Right atrium auricular region (tissue), 2 donors: ENCODE measurements at regions not wholly inside any gene's neighbourhood (a gene's known extent, or its start where the extent isn't known, plus 50 kb on each side); places are given as distances from the start of the nearest gene placed in this dataset.

Experiments
- DNase-seq: peaks from one replicate; pipeline ENCODE4 v3.0.0-alpha.2; 2019; ENCODE audit warnings: low spot score
- H3K27ac ChIP-seq, 2 donors: fragments of 200-600 bp; sonication (generic); 1 replicate in 1 of 2; 2 replicates in 1 of 2; pipeline ENCODE4 v1.5.1; 2016 to 2019
- H3K27me3 ChIP-seq, 2 donors: fragments of 200-600 bp; sonication (generic); one replicate each; pipeline versions ENCODE4 v1.5.1 to v1.6.0; 2017 to 2019
- H3K36me3 ChIP-seq: fragments of 200-600 bp; sonication (generic); one replicate; pipeline ENCODE4 v1.5.1; 2016
- H3K4me1 ChIP-seq, 2 donors: fragments of 200-600 bp; sonication (generic); one replicate each; pipeline versions ENCODE4 v1.5.1 to v1.6.0; 2017 to 2019
- H3K4me3 ChIP-seq, 2 donors: fragments of 200-600 bp; sonication (generic); 1 replicate in 1 of 2; 2 replicates in 1 of 2; pipeline ENCODE4 v1.5.1; 2017 to 2019; ENCODE audit warnings: mild to moderate bottlenecking in 1 of 2, moderate library complexity in 1 of 2
- H3K9me3 ChIP-seq, 2 donors: fragments of 200-600 bp; sonication (generic); one replicate each; pipeline ENCODE4 v1.5.1; 2019
- TF ChIP-seq, protein P1 (sequence below), 2 donors: fragments of 200-600 bp; sonication (generic); IDR thresholded peaks; one replicate each; pipeline ENCODE4 v1.5.1; 2019; ENCODE audit warnings: antibody characterized with exemption in 2 of 2

DNA sequence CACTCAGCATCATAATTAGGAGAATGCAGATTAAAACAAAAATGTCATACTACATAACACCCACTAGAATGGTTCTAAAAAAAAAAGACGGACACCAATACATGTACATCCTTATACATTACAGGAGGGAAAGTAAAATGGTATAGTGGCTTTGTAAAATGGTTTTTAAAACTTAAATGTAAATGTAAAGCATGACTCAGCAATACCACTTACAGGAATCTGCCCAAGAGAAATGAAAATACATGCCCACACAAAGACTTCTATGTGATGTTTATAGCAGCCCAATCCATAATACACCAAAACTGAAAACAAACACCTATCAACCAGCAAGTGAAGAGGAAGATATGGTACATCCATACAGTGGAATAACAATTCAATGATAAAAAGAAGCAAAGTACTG is 939.1 kb upstream of the ACO1 start:
- Histone ChIP-seq H3K36me3 (no peaks in the 10 kb centered on the region), H3K4me3 (no peak overlapping the region), H3K27ac (no peak overlapping the region), H3K4me1 (no peaks in the 10 kb centered on the region), H3K9me3 (no peaks in the 10 kb centered on the region), H3K27me3 (no peaks in the 10 kb centered on the region)
- TF ChIP-seq, protein P1, sequence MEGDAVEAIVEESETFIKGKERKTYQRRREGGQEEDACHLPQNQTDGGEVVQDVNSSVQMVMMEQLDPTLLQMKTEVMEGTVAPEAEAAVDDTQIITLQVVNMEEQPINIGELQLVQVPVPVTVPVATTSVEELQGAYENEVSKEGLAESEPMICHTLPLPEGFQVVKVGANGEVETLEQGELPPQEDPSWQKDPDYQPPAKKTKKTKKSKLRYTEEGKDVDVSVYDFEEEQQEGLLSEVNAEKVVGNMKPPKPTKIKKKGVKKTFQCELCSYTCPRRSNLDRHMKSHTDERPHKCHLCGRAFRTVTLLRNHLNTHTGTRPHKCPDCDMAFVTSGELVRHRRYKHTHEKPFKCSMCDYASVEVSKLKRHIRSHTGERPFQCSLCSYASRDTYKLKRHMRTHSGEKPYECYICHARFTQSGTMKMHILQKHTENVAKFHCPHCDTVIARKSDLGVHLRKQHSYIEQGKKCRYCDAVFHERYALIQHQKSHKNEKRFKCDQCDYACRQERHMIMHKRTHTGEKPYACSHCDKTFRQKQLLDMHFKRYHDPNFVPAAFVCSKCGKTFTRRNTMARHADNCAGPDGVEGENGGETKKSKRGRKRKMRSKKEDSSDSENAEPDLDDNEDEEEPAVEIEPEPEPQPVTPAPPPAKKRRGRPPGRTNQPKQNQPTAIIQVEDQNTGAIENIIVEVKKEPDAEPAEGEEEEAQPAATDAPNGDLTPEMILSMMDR (IDR thresholded peaks at IDR 0.05) = no peak
- no peak for DNase-seq

DNA sequence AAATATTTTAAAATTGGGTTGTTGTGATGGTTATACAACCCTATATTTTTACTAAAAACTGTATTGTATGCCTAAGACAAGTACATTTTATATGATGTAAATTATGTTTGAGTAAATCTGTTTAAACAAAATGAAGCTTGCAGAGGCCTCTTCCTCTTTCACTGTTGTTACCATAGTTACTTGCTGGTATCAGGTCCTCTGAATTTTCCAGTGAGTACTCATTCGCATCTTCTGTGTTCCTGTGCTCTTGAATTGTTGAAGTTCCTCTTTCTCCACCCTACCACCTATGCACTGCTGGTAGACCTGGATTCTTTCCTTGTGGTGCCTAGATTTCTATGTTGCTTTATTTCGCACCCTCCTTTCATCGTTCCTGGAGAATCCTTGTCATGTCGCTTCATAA is 938.5 kb upstream of the ACO1 start:
- H3K36me3 ChIP-seq = no peaks in the 10 kb centered on the region
- H3K27ac ChIP-seq = no peak overlapping the region
- TF ChIP-seq, protein P1 (IDR thresholded peaks at IDR 0.05) = no peak
- DNase-seq = no peak
- H3K27me3 ChIP-seq = no peaks in the 10 kb centered on the region
- no peaks in the 10 kb centered on the region for H3K9me3 ChIP-seq
- no peak overlapping the region for H3K4me3 ChIP-seq
- H3K4me1 ChIP-seq = no peaks in the 10 kb centered on the region

DNA sequence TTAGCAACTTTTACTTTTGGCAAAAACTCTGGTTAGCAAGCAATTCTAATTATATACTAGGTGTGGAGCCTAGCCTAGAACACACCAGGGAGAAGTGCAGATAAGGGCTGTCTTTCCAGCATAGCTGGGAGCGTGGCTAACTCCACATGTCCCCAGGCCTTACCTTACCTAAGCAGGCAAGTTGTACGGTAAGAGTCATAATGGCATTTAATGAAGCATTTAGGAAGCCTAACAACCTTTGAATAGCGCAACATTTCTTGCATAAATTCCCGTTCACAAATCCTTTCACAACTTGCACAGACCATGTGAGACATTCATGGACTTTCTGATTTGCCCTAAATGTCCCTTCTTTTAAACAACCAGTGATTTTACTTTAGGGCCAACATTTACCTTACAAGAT is 917.4 kb upstream of the ACO1 start:
- TF ChIP-seq, protein P1 (IDR thresholded peaks at IDR 0.05) = no peak
- H3K36me3 ChIP-seq = no peaks in the 10 kb centered on the region
- no peak for DNase-seq
- H3K27me3 ChIP-seq = no peaks in the 10 kb centered on the region
- H3K9me3 ChIP-seq = no peaks in the 10 kb centered on the region
- no peak overlapping the region for H3K4me3 ChIP-seq
- no peak overlapping the region for H3K27ac ChIP-seq
- no peaks in the 10 kb centered on the region for H3K4me1 ChIP-seq

DNA sequence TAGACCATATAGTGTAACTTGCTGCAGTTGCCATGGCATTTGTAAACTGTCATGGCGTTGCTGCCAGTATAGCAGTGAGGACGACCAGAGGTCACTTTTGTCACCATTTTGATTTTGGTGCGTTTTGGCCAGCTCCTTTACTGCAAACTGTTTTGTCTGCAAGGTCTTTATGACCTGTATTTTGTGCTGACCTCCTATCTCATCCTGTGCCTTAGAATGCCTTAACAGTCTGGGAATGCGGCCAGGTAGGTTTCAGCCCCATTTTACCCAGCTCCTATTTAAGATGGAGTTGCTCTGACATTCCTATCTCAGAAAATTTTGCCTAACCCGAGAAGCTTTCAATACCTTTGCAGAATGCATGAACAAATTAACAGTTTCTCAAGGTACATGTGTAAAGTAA is 914.4 kb upstream of the ACO1 start:
- no peaks in the 10 kb centered on the region for H3K4me1 ChIP-seq
- no peak for DNase-seq
- TF ChIP-seq, protein P1 (IDR thresholded peaks at IDR 0.05) = no peak
- H3K27ac ChIP-seq = no peak overlapping the region
- H3K4me3 ChIP-seq = no peak overlapping the region
- H3K36me3 ChIP-seq = no peaks in the 10 kb centered on the region
- H3K27me3 ChIP-seq = no peaks in the 10 kb centered on the region
- no peaks in the 10 kb centered on the region for H3K9me3 ChIP-seq

DNA sequence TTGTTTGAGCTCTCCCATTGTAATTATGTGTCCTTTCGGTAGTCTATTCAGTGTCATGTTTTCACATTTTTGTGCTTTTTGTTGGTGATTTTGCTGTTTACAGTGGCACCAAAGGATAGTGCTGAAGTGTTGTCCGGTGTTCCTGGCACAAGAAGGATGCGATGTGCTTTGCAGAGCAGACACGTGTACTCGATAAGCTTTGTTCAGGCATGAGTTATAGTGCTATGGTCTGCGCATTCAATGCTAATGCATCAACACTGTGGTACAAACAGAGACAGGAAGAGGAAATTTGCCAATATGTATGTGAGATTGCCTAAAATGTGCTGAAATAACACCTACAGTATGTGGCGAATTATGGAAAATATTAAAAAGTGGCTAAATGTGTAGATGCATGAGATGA is 913.4 kb upstream of the ACO1 start:
- Histone ChIP-seq H3K27ac (no peak overlapping the region), H3K36me3 (no peaks in the 10 kb centered on the region), H3K4me1 (no peaks in the 10 kb centered on the region), H3K27me3 (no peaks in the 10 kb centered on the region), H3K4me3 (no peak overlapping the region), H3K9me3 (no peaks in the 10 kb centered on the region)
- TF ChIP-seq, protein P1 (IDR thresholded peaks at IDR 0.05) = no peak
- no peak for DNase-seq

DNA sequence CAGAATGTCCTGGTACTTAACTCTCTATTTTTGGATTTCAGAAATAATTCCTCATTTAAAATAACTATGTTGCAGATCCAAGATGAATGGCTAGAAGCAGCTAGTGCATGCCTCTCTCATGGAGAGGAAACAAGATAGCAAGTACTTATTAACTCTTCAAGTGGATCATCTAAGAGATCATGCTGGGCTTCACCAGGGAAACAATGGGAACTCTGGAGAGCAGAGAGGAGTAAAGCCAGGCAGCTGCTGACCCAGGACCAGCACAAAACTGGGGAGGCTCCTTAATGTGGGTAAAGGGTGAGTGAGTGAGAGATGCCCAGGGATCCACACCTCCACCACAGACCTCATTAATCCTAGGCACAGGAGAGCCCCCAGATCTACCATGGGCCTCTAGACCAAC is 897.8 kb upstream of the ACO1 start:
- no peaks in the 10 kb centered on the region for H3K27me3 ChIP-seq
- no peaks in the 10 kb centered on the region for H3K9me3 ChIP-seq
- TF ChIP-seq, protein P1 (IDR thresholded peaks at IDR 0.05) = no peak
- no peaks in the 10 kb centered on the region for H3K4me1 ChIP-seq
- no peak for DNase-seq
- no peak overlapping the region for H3K4me3 ChIP-seq
- no peaks in the 10 kb centered on the region for H3K36me3 ChIP-seq
- no peak overlapping the region for H3K27ac ChIP-seq
